Loucy (cell line): ENCODE measurements at regions not wholly inside any gene's neighbourhood (a gene's known extent, or its start where the extent isn't known, plus 50 kb on each side); places are given as distances from the start of the nearest gene placed in this dataset.

Experiments
- H2AFZ ChIP-seq: fragments of 200-600 bp; sonication (generic); 2 replicates; pipeline ENCODE4 v1.6.0; 2016; ENCODE audit warnings: antibody characterized with exemption, mild to moderate bottlenecking, low read length, moderate library complexity
- H3F3A ChIP-seq: fragments of 200-600 bp; 2 replicates; pipeline ENCODE4 v1.6.0; 2016; ENCODE audit warnings: antibody characterized with exemption, low read depth, mild to moderate bottlenecking
- H3K27me3 ChIP-seq: fragments of 200-600 bp; sonication (generic); 2 replicates; pipeline ENCODE4 v1.6.1; 2014; ENCODE audit warnings: low read length, mild to moderate bottlenecking; ENCODE audit not compliant: insufficient read depth, poor library complexity, severe bottlenecking
- H3K36me3 ChIP-seq: fragments of 200-600 bp; sonication (generic); 2 replicates; pipeline ENCODE4 v1.6.1; 2016; ENCODE audit warnings: low read length; ENCODE audit not compliant: insufficient read depth
- H3K4me1 ChIP-seq: fragments of 200-600 bp; sonication (generic); 2 replicates; pipeline ENCODE4 v1.5.1; 2014; ENCODE audit warnings: low read length, mild to moderate bottlenecking; ENCODE audit not compliant: insufficient read depth, poor library complexity, severe bottlenecking
- H3K4me2 ChIP-seq: fragments of 200-600 bp; sonication (generic); 2 replicates; pipeline ENCODE4 v1.6.0; 2014; ENCODE audit warnings: antibody characterized with exemption, low read length, low read depth, mild to moderate bottlenecking; ENCODE audit not compliant: poor library complexity, severe bottlenecking
- H3K4me3 ChIP-seq: fragments of 200-600 bp; sonication (generic); 2 replicates; pipeline ENCODE4 v1.5.1; 2014; ENCODE audit warnings: low read length, mild to moderate bottlenecking, mixed read lengths; ENCODE audit not compliant: poor library complexity, severe bottlenecking
- H3K79me2 ChIP-seq: fragments of 200-600 bp; sonication (generic); 2 replicates; pipeline ENCODE4 v1.6.1; 2014; ENCODE audit warnings: low read length; ENCODE audit not compliant: insufficient read depth
- H3K9ac ChIP-seq: fragments of 200-600 bp; sonication (generic); 2 replicates; pipeline ENCODE4 v1.6.0; 2014; ENCODE audit warnings: mild to moderate bottlenecking, low read depth, low read length, moderate library complexity; ENCODE audit not compliant: poor library complexity, severe bottlenecking
- H3K9me2 ChIP-seq: fragments of 200-600 bp; sonication (generic); replicated peaks from 2 replicates; pipeline ENCODE4 v1.6.1; 2016; ENCODE audit warnings: low read depth, low read length, mixed read lengths
- H3K9me3 ChIP-seq: fragments of 200-600 bp; sonication (generic); 2 replicates; pipeline ENCODE4 v1.6.1; 2014; ENCODE audit warnings: mild to moderate bottlenecking, antibody characterized with exemption, low read length, low read depth; ENCODE audit not compliant: insufficient read depth
- H4K20me1 ChIP-seq: fragments of 200-600 bp; sonication (generic); 2 replicates; pipeline ENCODE4 v1.6.0; 2014; ENCODE audit warnings: antibody characterized with exemption, low read length, mild to moderate bottlenecking; ENCODE audit not compliant: insufficient read depth, poor library complexity, severe bottlenecking
- CTCF ChIP-seq: fragments of 200-600 bp; sonication (generic); conservative IDR thresholded peaks from 2 replicates; pipeline ENCODE4 v1.5.1; 2014; ENCODE audit warnings: mild to moderate bottlenecking, antibody characterized with exemption, low read length
- EZH2phosphoT487 ChIP-seq: fragments of 200-600 bp; IDR thresholded peaks from 2 replicates; pipeline ENCODE4 v1.6.1; 2018; ENCODE audit warnings: antibody characterized with exemption, mild to moderate bottlenecking, moderate library complexity, borderline replicate concordance

GRCh38 chr6:133705731-133706130 lies 183.2 kb upstream of the TCF21 start:
- no peaks in the 10 kb centered on the region for H3K4me1 ChIP-seq
- no peaks in the 10 kb centered on the region for H4K20me1 ChIP-seq
- H3K9me3 ChIP-seq = no peaks in the 10 kb centered on the region
- no peak overlapping the region for H2AFZ ChIP-seq
- no peaks in the 10 kb centered on the region for H3K36me3 ChIP-seq
- no peaks in the 10 kb centered on the region for H3F3A ChIP-seq
- peaks cover 25% of the 10 kb centered on the region for H3K27me3 ChIP-seq
- no peaks in the 10 kb centered on the region for H3K9me2 ChIP-seq
- no peak for TF ChIP-seq CTCF
- no peak for TF ChIP-seq EZH2phosphoT487
- H3K79me2 ChIP-seq = no peaks in the 10 kb centered on the region
- no peak overlapping the region for H3K9ac ChIP-seq
- no peak overlapping the region for H3K4me2 ChIP-seq
- H3K4me3 ChIP-seq = no peak overlapping the region

DNA sequence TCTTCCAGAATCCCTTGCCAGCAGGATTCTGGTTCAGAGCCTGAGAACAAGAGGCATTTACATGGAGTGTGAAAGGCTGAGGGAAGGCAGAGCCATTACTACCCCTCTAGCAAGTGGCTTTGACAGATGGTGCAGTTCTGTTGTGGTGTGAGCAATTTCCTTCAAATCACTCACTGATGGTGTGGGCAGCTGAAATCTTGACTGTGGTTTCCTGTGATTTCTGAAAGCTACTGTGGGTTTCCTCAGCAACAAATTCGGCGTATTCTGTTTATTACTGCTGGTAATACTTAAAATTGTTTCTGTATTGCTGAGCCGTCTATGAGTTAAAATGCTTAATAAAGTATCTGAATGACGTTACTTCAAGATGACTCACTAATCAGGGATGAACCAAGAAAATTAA lies 181.5 kb upstream of the TCF21 start:
- peak; percentile 31; the same call in 1 of the 2 replicates for TF ChIP-seq EZH2phosphoT487
- TF ChIP-seq CTCF = no peak
- Histone ChIP-seq H3K9ac (no peak overlapping the region), H2AFZ (no peak overlapping the region), H3K9me3 (no peaks in the 10 kb centered on the region), H3K27me3 (peaks cover 25% of the 10 kb centered on the region), H3K79me2 (no peaks in the 10 kb centered on the region), H3K9me2 (no peaks in the 10 kb centered on the region), H3F3A (no peaks in the 10 kb centered on the region), H3K36me3 (no peaks in the 10 kb centered on the region), H4K20me1 (no peaks in the 10 kb centered on the region), H3K4me1 (no peaks in the 10 kb centered on the region), H3K4me2 (no peak overlapping the region), H3K4me3 (no peak overlapping the region)

DNA sequence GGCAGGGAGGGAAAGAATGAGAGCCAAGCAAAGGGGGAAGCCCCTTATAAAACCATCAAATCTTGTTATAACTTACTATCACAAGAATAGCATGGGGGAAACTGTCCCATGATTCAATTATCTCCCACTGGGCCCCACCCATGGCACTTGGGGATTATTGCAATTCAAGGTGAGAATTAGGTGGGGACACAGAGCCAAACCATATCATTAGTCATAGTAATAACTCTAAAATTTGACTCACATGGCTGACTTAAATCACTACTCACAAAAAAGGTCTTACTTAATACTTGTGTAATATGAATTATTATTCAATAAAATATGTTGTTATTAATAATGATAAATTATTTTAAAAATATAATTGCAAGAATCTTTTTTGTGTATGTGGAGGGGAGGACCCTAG lies 178.1 kb upstream of the TCF21 start:
- H3F3A ChIP-seq = no peaks in the 10 kb centered on the region
- H3K9me2 ChIP-seq = no peaks in the 10 kb centered on the region
- H3K27me3 ChIP-seq = peaks cover 15% of the 10 kb centered on the region
- no peak for TF ChIP-seq EZH2phosphoT487
- TF ChIP-seq CTCF = no peak
- no peaks in the 10 kb centered on the region for H4K20me1 ChIP-seq
- H3K9me3 ChIP-seq = no peaks in the 10 kb centered on the region
- no peak overlapping the region for H3K4me2 ChIP-seq
- H3K36me3 ChIP-seq = no peaks in the 10 kb centered on the region
- H2AFZ ChIP-seq = no peak overlapping the region
- no peak overlapping the region for H3K9ac ChIP-seq
- H3K4me1 ChIP-seq = no peaks in the 10 kb centered on the region
- no peak overlapping the region for H3K4me3 ChIP-seq
- no peaks in the 10 kb centered on the region for H3K79me2 ChIP-seq
